Choroid plexus epithelial cell (primary cell): ENCODE measurements at regions not wholly inside any gene's neighbourhood (a gene's known extent, or its start where the extent isn't known, plus 50 kb on each side); places are given as distances from the start of the nearest gene placed in this dataset.

Source experiments
- DNase-seq: peaks from one replicate; pipeline ENCODE4 v3.0.0-alpha.2; 2010; ENCODE audit warnings: low read depth
- H3K4me3 ChIP-seq: 2 replicates; pipeline ENCODE4 v1.5.1; 2011; ENCODE audit warnings: low read depth, mild to moderate bottlenecking, control low read depth, low read length, moderate library complexity
- CTCF ChIP-seq: conservative IDR thresholded peaks from 2 replicates; pipeline ENCODE4 v1.5.1; 2011; ENCODE audit warnings: low read depth, mild to moderate bottlenecking, control low read depth, inconsistent platforms, low read length, moderate library complexity

DNA sequence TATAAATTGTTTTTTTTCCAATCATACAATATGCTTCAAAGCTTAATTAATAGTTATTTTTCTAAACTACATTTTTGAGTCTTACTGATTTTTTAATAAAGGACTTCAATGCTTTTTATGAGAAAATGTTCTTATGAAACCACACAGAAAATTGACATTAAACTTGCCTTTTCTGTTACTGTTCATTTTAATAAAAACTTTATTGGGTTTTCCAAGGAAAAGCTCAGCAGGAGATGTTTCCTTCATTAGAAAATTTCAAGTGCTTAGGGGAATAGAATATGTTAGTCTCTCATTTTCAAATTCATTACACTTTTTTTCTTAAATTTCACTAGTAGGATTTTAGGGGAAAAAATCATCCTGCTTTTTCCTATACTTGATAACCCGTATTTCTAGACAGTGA, 711.4 kb downstream of the DIPK2A start:
- DNase-seq = no peak
- H3K4me3 ChIP-seq = no peak overlapping the region

DNA sequence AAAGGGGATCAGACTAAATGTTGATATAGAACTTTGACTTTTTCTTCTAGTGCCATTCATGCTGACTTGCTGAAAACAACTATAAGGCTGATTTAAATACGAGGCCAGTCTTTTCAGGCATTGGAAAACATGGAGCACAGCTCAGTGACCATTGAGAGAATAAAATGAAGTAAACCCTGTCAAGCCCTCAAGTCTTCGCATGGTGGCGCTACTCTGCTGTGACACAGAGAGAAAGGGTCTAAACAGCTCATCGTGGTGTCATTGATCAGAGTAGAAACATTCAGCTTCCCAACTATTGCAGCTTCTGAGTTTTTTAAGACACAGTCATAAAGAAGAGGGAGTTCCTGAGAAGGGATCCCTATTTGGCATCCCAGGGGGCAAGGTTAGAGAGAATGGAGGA, 716.2 kb downstream of the DIPK2A start:
- peak; percentile 9 for DNase-seq
- H3K4me3 ChIP-seq = no peak overlapping the region
- peak; percentile 29 for TF ChIP-seq CTCF

More for the DNA sequence above, 711.4 kb downstream of the DIPK2A start:
- TF ChIP-seq CTCF = no peak

DNA sequence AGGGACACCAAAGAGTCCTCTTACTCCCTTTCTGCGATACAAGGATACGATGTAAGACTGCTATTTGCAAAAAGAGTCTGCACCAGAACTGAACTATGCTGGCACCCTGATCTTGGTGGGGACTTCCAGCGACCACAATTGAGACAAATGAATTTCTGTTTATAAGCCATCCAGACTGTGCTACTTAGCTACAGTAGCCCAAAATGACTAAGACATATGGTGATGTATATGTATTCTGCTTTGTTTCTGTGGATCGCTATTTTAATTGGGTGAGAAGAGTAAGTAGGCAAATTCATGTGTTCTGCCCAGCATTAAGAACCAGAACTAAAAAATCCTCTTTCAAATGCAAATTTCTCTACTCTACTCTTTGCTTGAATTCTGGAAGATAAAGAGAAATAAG, 720.9 kb downstream of the DIPK2A start:
- DNase-seq = no peak
- TF ChIP-seq CTCF = no peak
- H3K4me3 ChIP-seq = no peak overlapping the region

- no peak for TF ChIP-seq CTCF
- no peak for DNase-seq
- H3K4me3 ChIP-seq = no peak overlapping the region
Observed at GRCh38 chr3:144708437-144708836, 736.8 kb downstream of the DIPK2A start.

DNA sequence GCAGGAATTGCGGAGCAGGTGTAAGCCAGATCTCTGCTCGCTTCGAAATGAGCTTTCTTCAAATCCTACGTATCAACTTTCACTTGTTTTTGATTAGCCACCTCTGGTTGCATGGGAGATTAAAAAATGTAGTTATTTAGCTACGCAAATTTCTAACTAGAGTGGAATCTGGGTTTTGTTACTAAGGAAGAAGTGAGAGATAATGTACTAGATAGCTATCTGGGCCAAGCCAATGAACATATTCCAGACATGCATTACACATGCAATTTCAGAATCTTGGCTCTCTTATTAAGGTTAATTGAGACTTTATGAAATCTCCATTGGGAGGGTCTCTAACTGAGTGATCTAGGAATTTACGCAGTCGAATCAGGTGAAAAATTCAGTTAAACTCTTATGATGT, 765.7 kb downstream of the DIPK2A start:
- no peak for DNase-seq
- H3K4me3 ChIP-seq = no peak overlapping the region
- TF ChIP-seq CTCF = no peak

GRCh38 chr3:144743225-144743668, 771.6 kb downstream of the DIPK2A start:
- no peak for TF ChIP-seq CTCF
- DNase-seq = no peak
- no peak overlapping the region for H3K4me3 ChIP-seq

GRCh38 chr3:144744473-144744872, 772.9 kb downstream of the DIPK2A start:
- H3K4me3 ChIP-seq = no peak overlapping the region
- no peak for TF ChIP-seq CTCF
- DNase-seq = no peak
